Osteoblast (primary cell): ENCODE measurements at regions not wholly inside any gene's neighbourhood (a gene's known extent, or its start where the extent isn't known, plus 50 kb on each side); places are given as distances from the start of the nearest gene placed in this dataset.
A peak's percentile ranks its signal among the peaks of the same experiment; 100 is the strongest.

ENCODE experiments used
- DNase-seq: peaks from one replicate; pipeline ENCODE4 v3.0.0; 2011; ENCODE audit warnings: low spot score, mixed read lengths; ENCODE audit not compliant: insufficient read length; ENCODE audit errors: missing footprints
- H2AFZ ChIP-seq: 2 replicates; pipeline ENCODE4 v1.6.0; 2011; ENCODE audit warnings: mild to moderate bottlenecking, low read length
- H3K27ac ChIP-seq: 2 replicates; pipeline ENCODE4 v1.5.1; 2011; ENCODE audit warnings: mild to moderate bottlenecking, low read depth, low read length, moderate library complexity
- H3K27me3 ChIP-seq: 2 replicates; pipeline ENCODE4 v1.6.0; 2012; ENCODE audit warnings: mild to moderate bottlenecking, control low read depth, inconsistent platforms, low read length, moderate library complexity; ENCODE audit not compliant: insufficient read depth
- H3K36me3 ChIP-seq: 2 replicates; pipeline ENCODE4 v1.5.1; 2011; ENCODE audit warnings: mild to moderate bottlenecking, low read length, control low read depth, moderate library complexity; ENCODE audit not compliant: insufficient read depth
- H3K4me1 ChIP-seq: 2 replicates; pipeline ENCODE4 v1.5.1; 2011; ENCODE audit warnings: mild to moderate bottlenecking, low read length, control low read depth, moderate library complexity; ENCODE audit not compliant: insufficient read depth
- H3K4me2 ChIP-seq: 2 replicates; pipeline ENCODE4 v1.6.0; 2011; ENCODE audit warnings: mild to moderate bottlenecking, low read length; ENCODE audit not compliant: insufficient read depth
- H3K4me3 ChIP-seq: fragments of 200-600 bp; sonication (generic); 3 replicates; pipeline ENCODE4 v1.5.1; 2012; ENCODE audit warnings: mild to moderate bottlenecking, low read length, inconsistent platforms; ENCODE audit not compliant: insufficient read depth
- H3K79me2 ChIP-seq: 2 replicates; pipeline ENCODE4 v1.6.0; 2012; ENCODE audit warnings: mild to moderate bottlenecking, low read length, control low read depth, inconsistent platforms; ENCODE audit not compliant: insufficient read depth
- H3K9me3 ChIP-seq: 2 replicates; pipeline ENCODE4 v1.5.1; 2011; ENCODE audit warnings: low read depth, low read length, control low read depth
- H4K20me1 ChIP-seq: 2 replicates; pipeline ENCODE4 v1.6.0; 2012; ENCODE audit warnings: mild to moderate bottlenecking, low read length, control low read depth; ENCODE audit not compliant: insufficient read depth
- TF ChIP-seq, protein P1 (sequence below): IDR thresholded peaks from 2 replicates; pipeline ENCODE4 v1.5.1; 2011; ENCODE audit warnings: mild to moderate bottlenecking, low read depth, low read length, moderate library complexity; ENCODE audit errors: extremely low read depth

DNA sequence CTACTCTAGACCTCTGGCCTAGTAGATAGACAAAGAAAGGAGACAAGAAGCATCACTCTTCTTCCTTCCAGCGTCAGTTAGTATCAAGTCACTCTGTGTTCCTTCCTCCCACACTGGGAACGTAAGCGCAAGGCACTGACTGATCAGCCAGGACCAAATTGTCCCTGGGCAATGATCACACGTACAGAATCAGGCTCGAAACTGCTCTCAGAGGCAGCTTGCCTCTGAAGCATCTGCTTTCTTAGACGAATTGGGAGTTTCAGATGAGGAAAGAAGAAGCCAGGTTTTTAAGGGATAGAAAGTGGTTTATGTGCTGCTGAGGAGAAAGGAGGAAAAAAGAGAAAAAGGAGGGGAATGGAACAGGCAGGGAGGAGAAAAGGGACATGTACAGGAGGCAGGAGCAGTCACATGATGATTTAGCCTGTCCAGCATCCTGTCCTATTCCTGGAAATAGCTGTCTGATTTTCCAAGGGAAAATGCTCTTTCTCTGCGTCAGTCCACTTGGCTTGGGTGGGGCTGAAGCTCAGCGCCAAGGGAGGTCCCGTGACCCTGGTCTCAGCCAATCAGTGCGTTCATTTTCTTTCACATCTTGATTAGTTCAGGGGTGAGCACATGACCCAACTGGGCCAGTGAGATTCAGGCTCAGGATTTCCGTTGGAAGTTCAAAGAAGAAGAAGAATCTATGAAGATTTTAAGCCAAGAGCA lies 102.0 kb upstream of the PRICKLE2 start:
- Histone ChIP-seq H3K27me3 (no peaks in the 10 kb centered on the region), H3K9me3 (no peaks in the 10 kb centered on the region), H2AFZ (peak overlapping the region; percentile 19), H4K20me1 (no peaks in the 10 kb centered on the region), H3K4me2 (no peak overlapping the region), H3K79me2 (no peaks in the 10 kb centered on the region), H3K27ac (no peak overlapping the region), H3K4me3 (no peak overlapping the region), H3K36me3 (no peaks in the 10 kb centered on the region), H3K4me1 (peaks cover under 1% of the 10 kb centered on the region)
- DNase-seq = no peak
- TF ChIP-seq, protein P1, sequence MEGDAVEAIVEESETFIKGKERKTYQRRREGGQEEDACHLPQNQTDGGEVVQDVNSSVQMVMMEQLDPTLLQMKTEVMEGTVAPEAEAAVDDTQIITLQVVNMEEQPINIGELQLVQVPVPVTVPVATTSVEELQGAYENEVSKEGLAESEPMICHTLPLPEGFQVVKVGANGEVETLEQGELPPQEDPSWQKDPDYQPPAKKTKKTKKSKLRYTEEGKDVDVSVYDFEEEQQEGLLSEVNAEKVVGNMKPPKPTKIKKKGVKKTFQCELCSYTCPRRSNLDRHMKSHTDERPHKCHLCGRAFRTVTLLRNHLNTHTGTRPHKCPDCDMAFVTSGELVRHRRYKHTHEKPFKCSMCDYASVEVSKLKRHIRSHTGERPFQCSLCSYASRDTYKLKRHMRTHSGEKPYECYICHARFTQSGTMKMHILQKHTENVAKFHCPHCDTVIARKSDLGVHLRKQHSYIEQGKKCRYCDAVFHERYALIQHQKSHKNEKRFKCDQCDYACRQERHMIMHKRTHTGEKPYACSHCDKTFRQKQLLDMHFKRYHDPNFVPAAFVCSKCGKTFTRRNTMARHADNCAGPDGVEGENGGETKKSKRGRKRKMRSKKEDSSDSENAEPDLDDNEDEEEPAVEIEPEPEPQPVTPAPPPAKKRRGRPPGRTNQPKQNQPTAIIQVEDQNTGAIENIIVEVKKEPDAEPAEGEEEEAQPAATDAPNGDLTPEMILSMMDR = no peak

DNA sequence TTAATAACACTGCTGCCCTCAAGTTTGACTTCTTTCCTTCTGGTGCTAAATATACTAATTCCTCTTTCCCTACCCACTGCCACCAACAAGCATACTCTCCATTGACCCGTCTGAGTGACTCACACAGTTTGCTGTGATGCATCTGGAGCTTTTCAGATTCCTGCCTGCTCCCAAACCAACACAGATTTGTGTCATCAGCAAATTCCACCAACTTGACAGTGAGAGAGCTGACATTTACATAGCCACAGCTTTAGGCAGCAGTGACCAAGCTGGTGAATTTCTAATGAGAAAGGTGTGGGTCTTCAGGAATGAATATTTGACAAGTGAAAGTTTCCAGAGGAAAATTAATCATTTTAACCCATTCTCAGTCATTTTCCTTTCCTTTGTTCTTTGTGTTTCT lies 96.5 kb upstream of the PRICKLE2 start:
- peak overlapping the region; percentile 2 for H3K4me2 ChIP-seq
- H3K27ac ChIP-seq = no peak overlapping the region
- no peak overlapping the region for H2AFZ ChIP-seq
- DNase-seq = peak; percentile 80
- no peak overlapping the region for H3K4me3 ChIP-seq
- H3K4me1 ChIP-seq = peaks cover 10% of the 10 kb centered on the region
- no peaks in the 10 kb centered on the region for H3K9me3 ChIP-seq
- H4K20me1 ChIP-seq = no peaks in the 10 kb centered on the region
- H3K27me3 ChIP-seq = no peaks in the 10 kb centered on the region
- no peaks in the 10 kb centered on the region for H3K36me3 ChIP-seq
- TF ChIP-seq, protein P1 = no peak
- no peaks in the 10 kb centered on the region for H3K79me2 ChIP-seq

DNA sequence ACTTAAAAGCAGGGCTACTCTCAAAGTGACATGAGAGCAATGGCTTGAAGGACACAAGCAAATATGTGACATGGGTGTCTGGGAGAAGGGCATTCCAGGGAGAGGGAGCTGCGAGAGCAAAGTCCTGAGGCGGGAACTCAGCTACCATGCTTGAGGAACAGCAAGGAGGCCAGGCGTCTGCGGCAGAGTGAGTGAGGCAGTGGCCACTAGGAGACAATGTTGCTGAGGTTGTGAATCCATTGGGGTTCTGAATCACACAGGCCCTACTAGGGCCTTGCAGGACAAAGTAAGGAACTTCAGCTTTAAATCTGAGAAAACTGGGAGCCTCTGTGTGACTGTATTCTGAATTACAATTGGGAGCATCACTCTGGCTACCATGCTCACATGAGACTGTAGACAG lies 94.1 kb upstream of the PRICKLE2 start:
- Histone ChIP-seq H4K20me1 (no peaks in the 10 kb centered on the region), H3K79me2 (no peaks in the 10 kb centered on the region)

DNA sequence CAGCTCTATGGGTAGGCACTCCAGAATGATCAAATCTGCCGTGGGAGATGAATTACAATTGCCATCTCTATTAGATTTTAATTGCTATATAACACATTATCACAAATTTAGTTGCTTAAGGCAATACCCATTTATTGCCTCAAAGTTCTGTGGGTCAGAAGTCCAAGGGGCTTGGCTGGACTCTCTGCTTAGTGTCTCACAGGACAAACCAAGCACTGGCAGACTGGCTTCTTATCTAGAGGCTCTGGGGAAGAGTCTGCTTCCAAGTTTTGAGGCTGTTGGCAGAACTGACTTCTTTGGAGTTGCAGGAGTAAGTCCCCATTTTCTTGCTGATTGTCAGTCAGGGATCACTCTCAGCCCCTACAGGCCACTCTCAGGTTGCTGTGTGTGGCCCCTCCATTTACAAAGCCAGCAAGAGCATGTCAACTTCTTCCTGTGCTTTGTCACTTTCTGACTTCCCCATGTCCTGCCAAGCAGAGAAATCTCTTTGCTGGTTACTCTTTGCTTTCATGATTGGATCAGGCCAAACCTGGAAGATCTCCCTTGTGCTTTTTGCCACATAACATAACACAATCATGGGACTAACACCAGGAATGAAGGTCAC lies 93.5 kb upstream of the PRICKLE2 start:
- no peak overlapping the region for H2AFZ ChIP-seq
- H3K36me3 ChIP-seq = no peaks in the 10 kb centered on the region
- no peaks in the 10 kb centered on the region for H4K20me1 ChIP-seq
- no peak overlapping the region for H3K27ac ChIP-seq
- H3K79me2 ChIP-seq = no peaks in the 10 kb centered on the region
- no peaks in the 10 kb centered on the region for H3K9me3 ChIP-seq
- H3K4me2 ChIP-seq = no peak overlapping the region
- H3K4me3 ChIP-seq = no peak overlapping the region
- no peak for DNase-seq
- no peaks in the 10 kb centered on the region for H3K27me3 ChIP-seq
- TF ChIP-seq, protein P1 = no peak
- peaks cover 10% of the 10 kb centered on the region for H3K4me1 ChIP-seq

More for the DNA sequence above, 94.1 kb upstream of the PRICKLE2 start:
- H2AFZ ChIP-seq = no peak overlapping the region
- no peak overlapping the region for H3K4me2 ChIP-seq
- H3K4me3 ChIP-seq = no peak overlapping the region
- no peak overlapping the region for H3K27ac ChIP-seq
- no peak for DNase-seq
- H3K9me3 ChIP-seq = no peaks in the 10 kb centered on the region
- no peaks in the 10 kb centered on the region for H3K27me3 ChIP-seq
- no peaks in the 10 kb centered on the region for H3K36me3 ChIP-seq
- peaks cover 10% of the 10 kb centered on the region for H3K4me1 ChIP-seq
- TF ChIP-seq, protein P1 = peak; percentile 35
